ENCODE measurements at regions not wholly inside any gene's neighbourhood (a gene's known extent, or its start where the extent isn't known, plus 50 kb on each side); places are given as distances from the start of the nearest gene placed in this dataset.

- no peak overlapping the region for H3K4me2 ChIP-seq
- no peaks in the 10 kb centered on the region for H3K9me2 ChIP-seq (ENCODE audit: insufficient read depth)
- H3F3A ChIP-seq (replicated peaks; ENCODE audit: low read depth), result no peaks in the 10 kb centered on the region
- H3K27me3 ChIP-seq (ENCODE audit: insufficient read depth), result no peaks in the 10 kb centered on the region
- Mint-ChIP-seq H3K36me3 (ENCODE audit: low read depth) (no peaks in the 10 kb centered on the region), H3K4me1 (peaks cover 8% of the 10 kb centered on the region), H3K27me3 (ENCODE audit: insufficient read depth, low read depth, poor library complexity) (peaks cover 2% of the 10 kb centered on the region), H3K4me3 (no peak overlapping the region), H3K27ac (no peak overlapping the region), H3K9me3 (no peaks in the 10 kb centered on the region; the same call in 2 of the 3 replicates)
- H4K20me1 ChIP-seq (replicated peaks; ENCODE audit: insufficient read depth), result no peaks in the 10 kb centered on the region
- H2AFZ ChIP-seq, result 0 out of 2 replicates have a peak overlapping the region, but pooled peaks have one; percentile 4
- ATAC-seq (peak; percentile 42; the same call in 2 of the 3 replicates), DNase-seq (ENCODE audit: low spot score) (no peak)
- no peak overlapping the region for H3K4me3 ChIP-seq
- no peaks in the 10 kb centered on the region for H3K79me2 ChIP-seq (replicated peaks; ENCODE audit: insufficient read depth)
- H3K36me3 ChIP-seq (ENCODE audit: insufficient read depth), result no peaks in the 10 kb centered on the region
- peaks cover 6% of the 10 kb centered on the region for H3K4me1 ChIP-seq (ENCODE audit: insufficient read depth)
- TF ChIP-seq ZNF462 (CRISPR knock-in tag; IDR thresholded peaks at IDR 0.05), result no peak
- TF ChIP-seq ZNF114 (CRISPR knock-in tag; IDR thresholded peaks at IDR 0.05), result no peak
- no peak for TF ChIP-seq REST (IDR thresholded peaks at IDR 0.05; ENCODE audit: unreplicated experiment)
- no peak for TF ChIP-seq NANOG (IDR thresholded peaks at IDR 0.05; ENCODE audit: borderline replicate concordance)
- no peak for TF ChIP-seq JUNB (IDR thresholded peaks at IDR 0.05; ENCODE audit: unreplicated experiment)
- no peak for TF ChIP-seq POLR2AphosphoS5 (IDR thresholded peaks at IDR 0.05; ENCODE audit: low read depth)
- no peak for TF ChIP-seq EZH2 (IDR thresholded peaks at IDR 0.05; ENCODE audit: low read depth, unreplicated experiment)
- no peak for TF ChIP-seq CREB1 (CRISPR knock-in tag; IDR thresholded peaks at IDR 0.05; ENCODE audit: low read depth)
- TF ChIP-seq EZH2phosphoT487 (IDR thresholded peaks at IDR 0.05; ENCODE audit: unreplicated experiment), result no peak
- no peak for TF ChIP-seq ETS1 (IDR thresholded peaks at IDR 0.05)
- TF ChIP-seq ZNF331 (CRISPR knock-in tag; IDR thresholded peaks at IDR 0.05; ENCODE audit: low read depth), result no peak
- no peak for TF ChIP-seq CTCF (conservative IDR thresholded peaks at IDR 0.05; ENCODE audit: low read depth in 2 of 2)
- TF ChIP-seq STAT1 (IDR thresholded peaks at IDR 0.05; ENCODE audit: unreplicated experiment), result no peak
- H3K27ac ChIP-seq (ENCODE audit: low read depth), result no peak overlapping the region
Measured at GRCh38 chr2:161063946-161064306, 96.3 kb upstream of the TANK start.
